ENCODE measurements at regions not wholly inside any gene's neighbourhood (a gene's known extent, or its start where the extent isn't known, plus 50 kb on each side); places are given as distances from the start of the nearest gene placed in this dataset.

DNA sequence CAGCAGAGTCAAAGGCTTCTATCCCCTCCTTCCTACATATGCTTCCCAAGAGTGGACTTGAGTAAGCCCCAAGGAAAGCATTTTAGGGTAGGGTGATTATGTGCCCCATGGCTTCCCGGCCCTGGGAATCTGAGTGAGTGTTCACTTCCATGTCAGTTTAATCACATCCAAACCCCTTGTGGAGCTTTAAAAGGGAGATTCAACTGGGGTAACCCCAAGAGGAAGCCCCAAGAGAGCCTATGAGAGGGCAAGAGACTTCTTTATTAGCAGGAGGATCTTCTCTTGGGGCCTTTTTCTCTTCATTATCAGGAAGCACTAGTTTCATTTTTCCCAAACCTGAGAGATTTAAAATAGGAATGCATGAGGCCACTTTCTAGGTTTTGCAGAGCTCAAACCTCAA, 97.0 kb upstream of the IRF2BP2 start:
- H3K4me3 ChIP-seq (ENCODE audit: low read length) = no peak overlapping the region
- TF ChIP-seq, protein P1, sequence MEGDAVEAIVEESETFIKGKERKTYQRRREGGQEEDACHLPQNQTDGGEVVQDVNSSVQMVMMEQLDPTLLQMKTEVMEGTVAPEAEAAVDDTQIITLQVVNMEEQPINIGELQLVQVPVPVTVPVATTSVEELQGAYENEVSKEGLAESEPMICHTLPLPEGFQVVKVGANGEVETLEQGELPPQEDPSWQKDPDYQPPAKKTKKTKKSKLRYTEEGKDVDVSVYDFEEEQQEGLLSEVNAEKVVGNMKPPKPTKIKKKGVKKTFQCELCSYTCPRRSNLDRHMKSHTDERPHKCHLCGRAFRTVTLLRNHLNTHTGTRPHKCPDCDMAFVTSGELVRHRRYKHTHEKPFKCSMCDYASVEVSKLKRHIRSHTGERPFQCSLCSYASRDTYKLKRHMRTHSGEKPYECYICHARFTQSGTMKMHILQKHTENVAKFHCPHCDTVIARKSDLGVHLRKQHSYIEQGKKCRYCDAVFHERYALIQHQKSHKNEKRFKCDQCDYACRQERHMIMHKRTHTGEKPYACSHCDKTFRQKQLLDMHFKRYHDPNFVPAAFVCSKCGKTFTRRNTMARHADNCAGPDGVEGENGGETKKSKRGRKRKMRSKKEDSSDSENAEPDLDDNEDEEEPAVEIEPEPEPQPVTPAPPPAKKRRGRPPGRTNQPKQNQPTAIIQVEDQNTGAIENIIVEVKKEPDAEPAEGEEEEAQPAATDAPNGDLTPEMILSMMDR (conservative IDR thresholded peaks at IDR 0.05; ENCODE audit: low read depth, low read length) = no peak
- DNase-seq (ENCODE audit: low read depth) = no peak

DNA sequence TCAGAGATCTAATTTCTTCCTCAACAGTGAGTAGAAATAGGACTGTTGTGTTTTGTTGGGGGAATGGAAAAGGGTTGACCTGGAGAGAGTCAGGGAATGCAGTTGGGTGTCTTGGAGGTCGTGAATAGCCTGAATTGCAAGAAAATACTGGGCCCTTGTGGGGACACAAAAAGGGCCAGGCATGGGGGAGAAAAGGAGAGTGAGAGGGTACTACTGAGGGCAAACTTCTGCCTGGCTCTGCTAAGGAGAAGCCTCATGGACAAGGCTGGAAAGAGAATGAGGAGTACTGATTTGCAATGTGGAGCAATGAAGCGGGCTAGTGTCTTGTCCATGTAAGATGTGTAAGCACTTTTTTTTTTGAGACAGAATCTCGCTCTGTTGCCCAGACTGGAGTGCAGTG, 96.2 kb upstream of the IRF2BP2 start:
- H3K4me3 ChIP-seq (ENCODE audit: low read length) = no peak overlapping the region
- TF ChIP-seq, protein P1 (conservative IDR thresholded peaks at IDR 0.05; ENCODE audit: low read depth, low read length) = no peak
- no peak for DNase-seq (ENCODE audit: low read depth)

DNA sequence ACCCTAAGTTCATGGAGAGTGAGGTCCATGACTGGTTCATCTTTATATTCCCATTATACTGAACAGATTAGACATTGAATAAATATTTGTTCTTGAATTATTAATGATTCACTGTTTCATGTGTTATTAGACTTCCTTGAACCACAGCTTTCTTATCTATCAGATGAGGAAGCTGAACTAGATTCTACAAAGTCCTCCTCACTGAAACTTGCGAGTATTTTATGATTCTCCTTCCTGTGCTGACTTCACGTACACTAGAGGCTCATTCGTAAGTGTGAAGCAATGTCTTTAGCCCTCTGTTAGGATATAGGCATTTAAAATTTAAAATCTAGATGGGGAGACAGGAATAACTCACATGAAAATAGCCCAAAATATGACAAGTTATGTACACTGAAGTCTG, 95.6 kb upstream of the IRF2BP2 start:
- no peak overlapping the region for H3K4me3 ChIP-seq (ENCODE audit: low read length)
- no peak for DNase-seq (ENCODE audit: low read depth)
- TF ChIP-seq, protein P1 (conservative IDR thresholded peaks at IDR 0.05; ENCODE audit: low read depth, low read length) = no peak

- H3K4me3 ChIP-seq (ENCODE audit: low read length) = no peak overlapping the region
- no peak for DNase-seq (ENCODE audit: low read depth)
- TF ChIP-seq, protein P1 (conservative IDR thresholded peaks at IDR 0.05; ENCODE audit: low read depth, low read length) = no peak
Measured at GRCh38 chr1:234704106-234704887, 94.3 kb upstream of the IRF2BP2 start.

DNA sequence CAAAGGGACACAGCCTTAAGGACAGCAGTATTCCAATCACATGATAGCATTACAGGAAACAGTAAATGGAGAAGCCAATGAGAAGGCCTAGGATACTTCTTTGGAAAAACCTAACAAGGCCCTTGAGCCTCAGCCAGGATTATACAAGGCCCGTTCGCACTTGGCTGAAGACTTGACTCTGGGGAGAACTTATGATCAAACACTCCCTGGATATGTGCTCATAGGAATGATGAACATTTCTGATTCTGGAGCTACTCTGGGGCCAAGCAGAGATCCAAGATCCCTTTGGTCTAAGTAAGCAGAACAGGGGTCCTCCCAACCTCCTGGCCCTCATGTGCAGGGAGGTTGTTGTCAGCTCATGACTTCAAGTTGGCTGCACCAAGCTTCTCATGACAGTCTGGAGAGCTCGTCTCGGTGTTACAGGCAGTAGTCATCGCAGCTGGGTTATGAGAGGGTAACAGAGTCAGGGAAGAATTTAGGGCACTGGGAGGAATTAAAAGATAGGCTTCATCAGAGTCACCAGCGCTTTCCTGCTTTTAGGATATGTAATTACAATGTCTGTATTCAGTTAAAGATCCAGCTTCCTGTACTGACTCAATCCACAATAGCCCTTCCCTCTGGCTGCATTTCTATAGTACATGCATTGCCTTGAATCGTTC, 92.5 kb upstream of the IRF2BP2 start:
- H3K4me3 ChIP-seq (ENCODE audit: low read length) = no peak overlapping the region
- TF ChIP-seq, protein P1 (conservative IDR thresholded peaks at IDR 0.05; ENCODE audit: low read depth, low read length) = no peak
- no peak for DNase-seq (ENCODE audit: low read depth)

DNA sequence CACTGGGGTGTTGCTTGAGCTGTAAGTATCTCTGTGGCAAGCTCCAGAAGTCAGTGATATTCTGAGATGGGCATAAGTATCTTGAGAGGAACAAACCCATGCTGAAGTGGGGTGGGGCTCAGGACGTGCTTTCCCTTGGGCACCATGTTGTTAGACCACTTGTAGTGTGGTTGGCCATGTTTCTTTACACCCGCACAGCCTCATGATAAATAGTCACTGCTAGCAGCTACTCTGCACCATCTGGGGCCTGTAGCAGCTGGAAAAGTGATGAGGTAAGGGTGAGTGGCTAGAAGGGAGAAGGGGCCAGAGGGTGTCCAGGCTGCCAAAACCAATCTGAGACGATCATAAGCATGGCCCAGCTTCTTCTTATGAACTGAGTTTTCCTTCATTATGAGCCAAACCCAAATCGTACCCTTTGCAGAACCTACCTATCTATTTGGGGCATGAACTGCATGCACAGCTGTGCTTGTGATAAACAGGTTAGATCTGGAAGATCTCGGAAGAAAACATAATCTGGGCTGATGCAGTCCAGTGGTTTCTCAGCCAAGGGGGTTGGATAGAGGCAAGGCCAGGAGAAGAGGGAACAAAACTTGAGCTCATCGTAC, 91.9 kb upstream of the IRF2BP2 start:
- TF ChIP-seq, protein P1 (conservative IDR thresholded peaks at IDR 0.05; ENCODE audit: low read depth, low read length) = no peak
- no peak overlapping the region for H3K4me3 ChIP-seq (ENCODE audit: low read length)
- no peak for DNase-seq (ENCODE audit: low read depth)

Data from retinal pigment epithelial cell (primary cell).